LNCAP (cell line): ENCODE measurements at regions not wholly inside any gene's neighbourhood (a gene's known extent, or its start where the extent isn't known, plus 50 kb on each side); places are given as distances from the start of the nearest gene placed in this dataset.

Experiments
- CTCF ChIP-seq: fragments of 450-650 bp; IDR thresholded peaks from 2 replicates; pipeline ENCODE4 v1.5.1; 2017; ENCODE audit warnings: mild to moderate bottlenecking

GRCh38 chr3:59518283-59519055 is 468.6 kb upstream of the CFAP20DC start:
- no peak for TF ChIP-seq CTCF

GRCh38 chr3:59517388-59517787 is 467.6 kb upstream of the CFAP20DC start:
- no peak for TF ChIP-seq CTCF

GRCh38 chr3:59515966-59516365 is 466.1 kb upstream of the CFAP20DC start:
- TF ChIP-seq CTCF = no peak

- TF ChIP-seq CTCF = no peak
These were observed 465.1 kb upstream of the CFAP20DC start for GRCh38 chr3:59514865-59515482.

GRCh38 chr3:59513570-59513969 is 463.7 kb upstream of the CFAP20DC start:
- no peak for TF ChIP-seq CTCF

- no peak for TF ChIP-seq CTCF
These were observed 462.2 kb upstream of the CFAP20DC start for GRCh38 chr3:59512066-59512465.

GRCh38 chr3:59510576-59510975 is 460.8 kb upstream of the CFAP20DC start:
- TF ChIP-seq CTCF = no peak
